DND-41 (cell line): ENCODE measurements at regions not wholly inside any gene's neighbourhood (a gene's known extent, or its start where the extent isn't known, plus 50 kb on each side); places are given as distances from the start of the nearest gene placed in this dataset.
"Not testable (repeated sequence)": the region's sequence is repeated elsewhere in the genome, so short reads cannot be mapped to it uniquely, and the experiment has no call there.

Experiments used
- CTCF ChIP-seq: IDR thresholded peaks from 2 replicates; pipeline ENCODE4 v1.5.1; 2012; ENCODE audit warnings: borderline replicate concordance, low read length, moderate library complexity, mild to moderate bottlenecking; ENCODE audit not compliant: poor library complexity, severe bottlenecking; ENCODE audit errors: extremely low read depth
- EZH2 ChIP-seq: IDR thresholded peaks from 3 replicates; pipeline ENCODE4 v1.6.1; 2012; ENCODE audit warnings: borderline replicate concordance, low read depth, mild to moderate bottlenecking, moderate library complexity, low read length, inconsistent platforms; ENCODE audit not compliant: severe bottlenecking

- not testable (repeated sequence) for TF ChIP-seq CTCF, EZH2
Observed at GRCh38 chr13:54132127-54132526, 1103.5 kb downstream of the OLFM4 start.
